ENCODE measurements at regions not wholly inside any gene's neighbourhood (a gene's known extent, or its start where the extent isn't known, plus 50 kb on each side); places are given as distances from the start of the nearest gene placed in this dataset.
"Not testable (repeated sequence)": the region's sequence is repeated elsewhere in the genome, so short reads cannot be mapped to it uniquely, and the experiment has no call there.

GRCh38 chr4:103425406-103425805, 227.3 kb upstream of the CENPE start:
- H3K27ac ChIP-seq: no peak overlapping the region
- DNase-seq: no peak
- in situ Hi-C loops (cut with HindIII; ENCODE audit: low pct_ligation_motif_present, low sequenced_read_pairs): no loop called here
- H3K4me3 ChIP-seq (ENCODE audit: low read depth, low read length): no peak overlapping the region
- H3K27me3 ChIP-seq (replicated peaks): no peaks in the 10 kb centered on the region
- no peaks in the 10 kb centered on the region for H3K36me3 ChIP-seq (replicated peaks)
- TF ChIP-seq, protein P1, sequence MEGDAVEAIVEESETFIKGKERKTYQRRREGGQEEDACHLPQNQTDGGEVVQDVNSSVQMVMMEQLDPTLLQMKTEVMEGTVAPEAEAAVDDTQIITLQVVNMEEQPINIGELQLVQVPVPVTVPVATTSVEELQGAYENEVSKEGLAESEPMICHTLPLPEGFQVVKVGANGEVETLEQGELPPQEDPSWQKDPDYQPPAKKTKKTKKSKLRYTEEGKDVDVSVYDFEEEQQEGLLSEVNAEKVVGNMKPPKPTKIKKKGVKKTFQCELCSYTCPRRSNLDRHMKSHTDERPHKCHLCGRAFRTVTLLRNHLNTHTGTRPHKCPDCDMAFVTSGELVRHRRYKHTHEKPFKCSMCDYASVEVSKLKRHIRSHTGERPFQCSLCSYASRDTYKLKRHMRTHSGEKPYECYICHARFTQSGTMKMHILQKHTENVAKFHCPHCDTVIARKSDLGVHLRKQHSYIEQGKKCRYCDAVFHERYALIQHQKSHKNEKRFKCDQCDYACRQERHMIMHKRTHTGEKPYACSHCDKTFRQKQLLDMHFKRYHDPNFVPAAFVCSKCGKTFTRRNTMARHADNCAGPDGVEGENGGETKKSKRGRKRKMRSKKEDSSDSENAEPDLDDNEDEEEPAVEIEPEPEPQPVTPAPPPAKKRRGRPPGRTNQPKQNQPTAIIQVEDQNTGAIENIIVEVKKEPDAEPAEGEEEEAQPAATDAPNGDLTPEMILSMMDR (IDR thresholded peaks at IDR 0.05; ENCODE audit: low read depth, low read length, missing control alignments): no peak

DNA sequence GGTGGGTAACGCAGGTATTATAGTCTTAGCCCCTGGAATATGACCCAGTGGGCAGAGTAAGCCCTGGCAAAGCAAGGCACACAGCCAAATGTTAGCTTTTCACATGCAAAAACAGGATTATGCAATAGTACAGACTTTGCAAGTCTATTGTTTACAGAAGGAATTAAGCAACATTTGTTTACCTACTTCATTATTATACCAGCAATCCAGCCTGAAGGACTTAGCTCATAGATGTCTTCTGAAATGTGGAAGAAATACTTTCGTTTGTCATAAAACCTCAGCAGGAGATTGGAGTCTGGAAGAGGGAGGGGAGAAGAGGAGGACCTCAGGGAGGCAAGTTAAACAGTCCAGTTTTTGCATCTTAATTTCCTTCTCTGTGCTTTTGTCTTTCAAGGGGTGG, 226.7 kb upstream of the CENPE start:
- H3K27me3 ChIP-seq (replicated peaks): no peaks in the 10 kb centered on the region
- H3K36me3 ChIP-seq (replicated peaks): no peaks in the 10 kb centered on the region
- TF ChIP-seq, protein P1 (IDR thresholded peaks at IDR 0.05; ENCODE audit: low read depth, low read length, missing control alignments): no peak
- no peak for DNase-seq
- no peak overlapping the region for H3K4me3 ChIP-seq (ENCODE audit: low read depth, low read length)
- no peak overlapping the region for H3K27ac ChIP-seq
- in situ Hi-C loops (cut with HindIII; ENCODE audit: low pct_ligation_motif_present, low sequenced_read_pairs): no loop called here

GRCh38 chr4:103423261-103423660, 225.1 kb upstream of the CENPE start:
- Histone ChIP-seq H3K4me3 (ENCODE audit: low read depth, low read length) (no peak overlapping the region), H3K27me3 (replicated peaks) (no peaks in the 10 kb centered on the region), H3K27ac (no peak overlapping the region), H3K36me3 (replicated peaks) (no peaks in the 10 kb centered on the region)
- in situ Hi-C loops (cut with HindIII; ENCODE audit: low pct_ligation_motif_present, low sequenced_read_pairs): no loop called here
- TF ChIP-seq, protein P1 (IDR thresholded peaks at IDR 0.05; ENCODE audit: low read depth, low read length, missing control alignments): no peak
- no peak for DNase-seq

- TF ChIP-seq, protein P1 (IDR thresholded peaks at IDR 0.05; ENCODE audit: low read depth, low read length, missing control alignments): no peak
- H3K27ac ChIP-seq: no peak overlapping the region
- H3K27me3 ChIP-seq (replicated peaks): no peaks in the 10 kb centered on the region
- no peak overlapping the region for H3K4me3 ChIP-seq (ENCODE audit: low read depth, low read length)
- DNase-seq: no peak
- no peaks in the 10 kb centered on the region for H3K36me3 ChIP-seq (replicated peaks)
- in situ Hi-C loops (cut with HindIII; ENCODE audit: low pct_ligation_motif_present, low sequenced_read_pairs): no loop called here
Observed at GRCh38 chr4:103422467-103423219, 224.5 kb upstream of the CENPE start.

DNA sequence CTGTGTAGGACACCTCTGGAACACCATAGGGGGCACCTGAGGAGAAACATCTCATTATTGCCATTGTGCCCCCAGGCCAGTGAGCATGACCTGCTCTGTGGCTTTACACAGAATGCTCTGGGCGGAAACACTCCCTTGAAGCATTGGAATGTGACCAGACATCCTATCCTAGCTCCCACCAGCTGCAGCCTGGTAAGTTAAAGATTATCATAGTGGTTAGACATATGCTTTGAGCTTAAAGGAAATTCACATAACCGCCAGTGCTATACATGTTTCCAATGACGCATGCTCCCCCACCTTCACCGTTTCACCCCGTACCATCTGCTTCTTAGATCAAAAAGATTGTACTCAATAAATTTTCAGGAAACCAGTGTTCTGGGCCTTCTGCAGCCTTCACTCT, 217.7 kb upstream of the CENPE start:
- no peak for DNase-seq
- in situ Hi-C loops (cut with HindIII; ENCODE audit: low pct_ligation_motif_present, low sequenced_read_pairs): no loop called here
- Histone ChIP-seq H3K27me3 (replicated peaks) (no peaks in the 10 kb centered on the region), H3K27ac (no peak overlapping the region), H3K36me3 (replicated peaks) (no peaks in the 10 kb centered on the region), H3K4me3 (ENCODE audit: low read depth, low read length) (no peak overlapping the region)
- TF ChIP-seq, protein P1 (IDR thresholded peaks at IDR 0.05; ENCODE audit: low read depth, low read length, missing control alignments): no peak

DNA sequence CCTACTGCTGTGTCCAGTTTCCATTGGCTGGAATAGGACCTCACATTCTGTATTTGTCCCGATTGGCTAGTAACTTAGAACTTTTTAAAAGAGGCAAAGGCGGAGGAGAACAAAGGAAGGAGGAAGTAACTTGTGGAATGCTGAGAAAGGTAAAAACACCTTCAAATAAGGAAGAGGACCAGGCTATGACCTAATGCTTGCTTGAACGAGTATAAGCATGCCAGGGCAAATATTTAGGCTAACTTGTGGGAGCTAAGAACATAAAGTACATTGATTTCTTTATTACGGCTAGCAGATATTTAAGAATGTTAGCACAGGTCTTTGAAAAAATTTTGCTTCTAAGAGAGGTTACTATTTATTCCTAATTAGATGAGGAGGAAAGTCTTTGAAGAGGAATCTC, 214.5 kb upstream of the CENPE start:
- H3K4me3 ChIP-seq (ENCODE audit: low read depth, low read length); H3K27ac ChIP-seq; in situ Hi-C loops (cut with HindIII; ENCODE audit: low pct_ligation_motif_present, low sequenced_read_pairs); H3K27me3 ChIP-seq (replicated peaks); H3K36me3 ChIP-seq (replicated peaks); DNase-seq: not testable (repeated sequence)

Data from brain microvascular endothelial cell (primary cell).